Neural progenitor cell (in vitro differentiated cells): ENCODE measurements at regions not wholly inside any gene's neighbourhood (a gene's known extent, or its start where the extent isn't known, plus 50 kb on each side); places are given as distances from the start of the nearest gene placed in this dataset.

Experiments
- DNase-seq: peaks from one replicate; pipeline ENCODE4 v3.0.0-alpha.2; 2016; ENCODE audit warnings: low spot score
- H2AFZ ChIP-seq: fragments of 200-600 bp; sonication (generic); replicated peaks from 2 replicates; pipeline ENCODE4 v1.6.1; 2016; ENCODE audit warnings: antibody characterized with exemption
- H3F3A ChIP-seq: fragments of 200-600 bp; sonication (generic); 2 replicates; pipeline ENCODE4 v1.6.1; 2016; ENCODE audit warnings: antibody characterized with exemption, low read depth
- H3K27ac ChIP-seq: fragments of 200-600 bp; sonication (generic); 2 replicates; pipeline ENCODE4 v1.5.1; 2016; ENCODE audit warnings: mild to moderate bottlenecking
- H3K27me3 ChIP-seq: fragments of 200-600 bp; sonication (generic); 2 replicates; pipeline ENCODE4 v1.6.1; 2016; ENCODE audit warnings: mild to moderate bottlenecking, moderate library complexity
- H3K36me3 ChIP-seq: fragments of 200-600 bp; sonication (generic); 2 replicates; pipeline ENCODE4 v1.5.1; 2016
- H3K4me1 ChIP-seq: fragments of 200-600 bp; sonication (generic); 2 replicates; pipeline ENCODE4 v1.6.1; 2016; ENCODE audit warnings: mixed run types
- H3K4me2 ChIP-seq: fragments of 200-600 bp; sonication (generic); 2 replicates; pipeline ENCODE4 v1.6.1; 2016
- H3K4me3 ChIP-seq: fragments of 200-600 bp; sonication (generic); 2 replicates; pipeline ENCODE4 v1.5.1; 2016
- H3K79me2 ChIP-seq: fragments of 200-600 bp; sonication (generic); 2 replicates; pipeline ENCODE4 v1.6.1; 2016; ENCODE audit warnings: low read depth
- H3K9ac ChIP-seq: fragments of 200-600 bp; sonication (generic); 2 replicates; pipeline ENCODE4 v1.6.1; 2016
- H3K9me3 ChIP-seq: fragments of 200-600 bp; sonication (generic); 2 replicates; pipeline ENCODE4 v1.5.1; 2016; ENCODE audit warnings: low read depth
- H4K20me1 ChIP-seq: fragments of 200-600 bp; sonication (generic); 2 replicates; pipeline ENCODE4 v1.6.1; 2016; ENCODE audit warnings: low read depth
- H3K27ac Mint-ChIP-seq: 3 replicates; pipeline ENCODE4 v1.8.0; 2021; ENCODE audit warnings: mixed read lengths
- H3K27me3 Mint-ChIP-seq: 2 replicates; pipeline ENCODE4 v1.8.0; 2022; ENCODE audit warnings: low read depth, mild to moderate bottlenecking, inconsistent platforms, moderate library complexity, mixed read lengths; ENCODE audit not compliant: insufficient read depth
- H3K36me3 Mint-ChIP-seq: 3 replicates; pipeline ENCODE4 v1.8.0; 2021; ENCODE audit warnings: mixed read lengths
- H3K4me1 Mint-ChIP-seq: 3 replicates; pipeline ENCODE4 v1.8.0; 2021; ENCODE audit warnings: mixed read lengths
- H3K4me3 Mint-ChIP-seq: 3 replicates; pipeline ENCODE4 v1.8.0; 2021; ENCODE audit warnings: mild to moderate bottlenecking, moderate library complexity, mixed read lengths
- H3K9me3 Mint-ChIP-seq: 3 replicates; pipeline ENCODE4 v1.8.0; 2020; ENCODE audit warnings: mixed read lengths
- CTCF ChIP-seq: fragments of 200-600 bp; sonication (generic); IDR thresholded peaks from 2 replicates; pipeline ENCODE4 v1.5.1; 2017; ENCODE audit warnings: antibody characterized with exemption, mild to moderate bottlenecking
- EZH2 ChIP-seq: fragments of 200-600 bp; sonication (generic); IDR thresholded peaks from 2 replicates; pipeline ENCODE4 v1.6.1; 2017; ENCODE audit warnings: antibody characterized with exemption, mild to moderate bottlenecking, moderate library complexity
- EZH2phosphoT487 ChIP-seq: fragments of 200-600 bp; sonication (generic); IDR thresholded peaks from 2 replicates; pipeline ENCODE4 v1.6.1; 2017; ENCODE audit warnings: antibody characterized with exemption

- no peak overlapping the region for H3K9ac ChIP-seq
- H3K27ac ChIP-seq = no peak overlapping the region
- H3K27me3 ChIP-seq = peaks cover 12% of the 10 kb centered on the region
- no peaks in the 10 kb centered on the region for H3K9me3 Mint-ChIP-seq
- no peaks in the 10 kb centered on the region for H3K36me3 ChIP-seq
- H2AFZ ChIP-seq = no peak overlapping the region
- TF ChIP-seq EZH2phosphoT487 = no peak
- no peak for TF ChIP-seq EZH2
- TF ChIP-seq CTCF = no peak
- no peaks in the 10 kb centered on the region for H3K9me3 ChIP-seq
- no peak overlapping the region for H3K27ac Mint-ChIP-seq
- peaks cover 3% of the 10 kb centered on the region for H3K4me1 Mint-ChIP-seq
- no peak overlapping the region for H3K4me2 ChIP-seq
- no peaks in the 10 kb centered on the region for H3F3A ChIP-seq
- no peaks in the 10 kb centered on the region for H3K36me3 Mint-ChIP-seq
- DNase-seq = no peak
- H3K4me3 Mint-ChIP-seq = no peak overlapping the region
- peaks cover 6% of the 10 kb centered on the region for H3K27me3 Mint-ChIP-seq
- no peak overlapping the region for H3K4me3 ChIP-seq
- peaks cover 6% of the 10 kb centered on the region for H3K4me1 ChIP-seq
- no peaks in the 10 kb centered on the region for H3K79me2 ChIP-seq
- H4K20me1 ChIP-seq = no peaks in the 10 kb centered on the region
Measured at GRCh38 chr1:34270181-34270580, 93.5 kb downstream of the C1orf94 start.

- H3K27me3 Mint-ChIP-seq = peaks cover 8% of the 10 kb centered on the region
- no peak overlapping the region for H3K27ac ChIP-seq
- no peak overlapping the region for H3K27ac Mint-ChIP-seq
- TF ChIP-seq CTCF = no peak
- TF ChIP-seq EZH2phosphoT487 = no peak
- no peak for TF ChIP-seq EZH2
- H3K9me3 ChIP-seq = no peaks in the 10 kb centered on the region
- no peaks in the 10 kb centered on the region for H3F3A ChIP-seq
- no peaks in the 10 kb centered on the region for H3K4me1 Mint-ChIP-seq
- no peak overlapping the region for H3K4me2 ChIP-seq
- H3K4me3 ChIP-seq = no peak overlapping the region
- no peaks in the 10 kb centered on the region for H4K20me1 ChIP-seq
- no peaks in the 10 kb centered on the region for H3K36me3 Mint-ChIP-seq
- peaks cover 2% of the 10 kb centered on the region for H3K27me3 ChIP-seq
- no peaks in the 10 kb centered on the region for H3K9me3 Mint-ChIP-seq
- H3K9ac ChIP-seq = no peak overlapping the region
- H3K36me3 ChIP-seq = no peaks in the 10 kb centered on the region
- no peak overlapping the region for H2AFZ ChIP-seq
- no peak for DNase-seq
- no peak overlapping the region for H3K4me3 Mint-ChIP-seq
- no peaks in the 10 kb centered on the region for H3K4me1 ChIP-seq
- no peaks in the 10 kb centered on the region for H3K79me2 ChIP-seq
Measured at GRCh38 chr1:34272152-34272551, 95.4 kb downstream of the C1orf94 start.

- no peaks in the 10 kb centered on the region for H3K79me2 ChIP-seq
- H3K36me3 ChIP-seq = no peaks in the 10 kb centered on the region
- no peak for DNase-seq
- H4K20me1 ChIP-seq = no peaks in the 10 kb centered on the region
- no peak overlapping the region for H3K4me2 ChIP-seq
- H3K27me3 Mint-ChIP-seq = peaks cover 8% of the 10 kb centered on the region
- no peak overlapping the region for H3K4me3 ChIP-seq
- no peak overlapping the region for H3K9ac ChIP-seq
- no peaks in the 10 kb centered on the region for H3F3A ChIP-seq
- no peak overlapping the region for H3K27ac Mint-ChIP-seq
- H3K36me3 Mint-ChIP-seq = no peaks in the 10 kb centered on the region
- no peaks in the 10 kb centered on the region for H3K27me3 ChIP-seq
- no peak overlapping the region for H3K27ac ChIP-seq
- H3K4me1 Mint-ChIP-seq = no peaks in the 10 kb centered on the region
- no peaks in the 10 kb centered on the region for H3K9me3 ChIP-seq
- no peaks in the 10 kb centered on the region for H3K9me3 Mint-ChIP-seq
- TF ChIP-seq CTCF = no peak
- no peak for TF ChIP-seq EZH2phosphoT487
- TF ChIP-seq EZH2 = no peak
- no peaks in the 10 kb centered on the region for H3K4me1 ChIP-seq
- no peak overlapping the region for H2AFZ ChIP-seq
- H3K4me3 Mint-ChIP-seq = no peak overlapping the region
Measured at GRCh38 chr1:34275150-34275549, 98.4 kb downstream of the C1orf94 start.
